Upper lobe of left lung (tissue), 4 donors: ENCODE measurements at regions not wholly inside any gene's neighbourhood (a gene's known extent, or its start where the extent isn't known, plus 50 kb on each side); places are given as distances from the start of the nearest gene placed in this dataset.

Experiments used
- EP300 ChIP-seq, 4 donors: sonication (generic); formaldehyde crosslinking; IDR thresholded peaks; one replicate each; pipeline ENCODE4 v1.5.1; 2017; ENCODE audit warnings: antibody characterized with exemption in 4 of 4, control low read depth in 2 of 4
- POLR2A ChIP-seq, 4 donors: fragments of 450-650 bp; IDR thresholded peaks; one replicate each; pipeline ENCODE4 v1.5.1; 2016 to 2017; ENCODE audit warnings: antibody characterized with exemption in 4 of 4, mild to moderate bottlenecking in 2 of 4
- POLR2AphosphoS5 ChIP-seq, 2 donors: sonication (generic); formaldehyde crosslinking; IDR thresholded peaks; one replicate each; pipeline ENCODE4 v1.5.1; 2017; ENCODE audit warnings: antibody characterized with exemption in 2 of 2
- TF ChIP-seq, protein P1 (sequence below), 6 experiments: fragments of 450-650 bp in 4 of 6; fragments of 200-600 bp in 2 of 6; sonication (generic) in 2 of 6; IDR thresholded peaks; one replicate each; pipeline ENCODE4 v1.5.1; 2016 to 2019; ENCODE audit warnings: antibody characterized with exemption in 6 of 6

DNA sequence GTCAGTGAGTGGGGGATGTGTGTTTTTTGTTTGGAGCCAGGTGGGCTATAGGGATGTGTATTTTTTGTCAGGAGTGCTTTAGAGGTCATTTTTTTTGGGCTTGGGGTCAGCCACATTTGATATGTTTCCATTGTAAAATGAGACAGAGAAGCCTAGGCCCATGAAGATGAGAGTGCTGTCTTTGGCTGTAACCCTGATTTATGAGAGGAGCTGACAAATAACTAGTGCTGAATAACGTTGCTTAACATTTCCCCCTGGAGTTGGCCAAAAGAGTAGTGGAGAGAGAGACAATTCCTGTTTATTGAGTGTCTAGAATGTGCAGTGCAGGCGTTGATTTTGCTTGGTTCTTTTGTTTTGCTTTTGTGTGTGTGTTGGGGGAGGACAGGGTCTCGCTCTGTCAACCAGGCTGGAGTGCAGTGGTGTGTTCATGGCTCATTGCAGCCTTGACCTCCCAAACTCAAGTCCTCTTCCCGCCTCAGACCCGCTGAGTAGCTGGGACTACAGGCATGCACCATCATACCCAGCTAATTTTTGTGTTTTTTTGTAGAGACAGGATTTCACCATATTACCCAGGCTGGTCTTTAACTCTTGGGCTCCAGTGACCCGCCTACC, 64.7 kb downstream of the S1PR1 start:
- TF ChIP-seq, protein P1, sequence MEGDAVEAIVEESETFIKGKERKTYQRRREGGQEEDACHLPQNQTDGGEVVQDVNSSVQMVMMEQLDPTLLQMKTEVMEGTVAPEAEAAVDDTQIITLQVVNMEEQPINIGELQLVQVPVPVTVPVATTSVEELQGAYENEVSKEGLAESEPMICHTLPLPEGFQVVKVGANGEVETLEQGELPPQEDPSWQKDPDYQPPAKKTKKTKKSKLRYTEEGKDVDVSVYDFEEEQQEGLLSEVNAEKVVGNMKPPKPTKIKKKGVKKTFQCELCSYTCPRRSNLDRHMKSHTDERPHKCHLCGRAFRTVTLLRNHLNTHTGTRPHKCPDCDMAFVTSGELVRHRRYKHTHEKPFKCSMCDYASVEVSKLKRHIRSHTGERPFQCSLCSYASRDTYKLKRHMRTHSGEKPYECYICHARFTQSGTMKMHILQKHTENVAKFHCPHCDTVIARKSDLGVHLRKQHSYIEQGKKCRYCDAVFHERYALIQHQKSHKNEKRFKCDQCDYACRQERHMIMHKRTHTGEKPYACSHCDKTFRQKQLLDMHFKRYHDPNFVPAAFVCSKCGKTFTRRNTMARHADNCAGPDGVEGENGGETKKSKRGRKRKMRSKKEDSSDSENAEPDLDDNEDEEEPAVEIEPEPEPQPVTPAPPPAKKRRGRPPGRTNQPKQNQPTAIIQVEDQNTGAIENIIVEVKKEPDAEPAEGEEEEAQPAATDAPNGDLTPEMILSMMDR (IDR thresholded peaks at IDR 0.05): no peak
- TF ChIP-seq POLR2AphosphoS5 (IDR thresholded peaks at IDR 0.05) (no peak), EP300 (IDR thresholded peaks at IDR 0.05) (no peak), POLR2A (IDR thresholded peaks at IDR 0.05) (no peak)
